Keratinocyte (primary cell): ENCODE measurements at regions not wholly inside any gene's neighbourhood (a gene's known extent, or its start where the extent isn't known, plus 50 kb on each side); places are given as distances from the start of the nearest gene placed in this dataset.

Experiments
- DNase-seq: peaks from one replicate; pipeline ENCODE4 v3.0.0-alpha.2; 2011; ENCODE audit warnings: low read depth, missing footprints, low spot score
- FAIRE-seq: peaks from 2 replicates; lab custom pipeline; 2011; peaks lifted over from hg19 to GRCh38; lab: Jason Lieb, UNC
- H2AFZ ChIP-seq: 2 replicates; pipeline ENCODE4 v1.6.0; 2012; ENCODE audit warnings: low read length, control low read depth, inconsistent platforms; ENCODE audit not compliant: control insufficient read depth
- H3K27ac ChIP-seq: 2 replicates; pipeline ENCODE4 v1.5.1; 2011; ENCODE audit warnings: low read length; ENCODE audit not compliant: control insufficient read depth, insufficient read depth
- H3K27me3 ChIP-seq: 3 replicates; pipeline ENCODE4 v1.6.0; 2011; ENCODE audit warnings: low read length; ENCODE audit not compliant: control insufficient read depth, insufficient read depth; ENCODE audit errors: extremely low read depth
- H3K36me3 ChIP-seq, 2 experiments: 2 replicates in 1 of 2; 3 replicates in 1 of 2; pipeline ENCODE4 v1.5.1; 2011; ENCODE audit warnings: low read length in 2 of 2, mild to moderate bottlenecking in 1 of 2; ENCODE audit not compliant: control insufficient read depth in 2 of 2, insufficient read depth in 2 of 2; ENCODE audit errors: extremely low read depth in 1 of 2
- H3K4me1 ChIP-seq: 3 replicates; pipeline ENCODE4 v1.5.1; 2011; ENCODE audit warnings: low read length; ENCODE audit not compliant: control insufficient read depth, insufficient read depth; ENCODE audit errors: extremely low read depth
- H3K4me2 ChIP-seq: 3 replicates; pipeline ENCODE4 v1.6.0; 2011; ENCODE audit warnings: low read depth, low read length; ENCODE audit not compliant: control insufficient read depth, insufficient read depth; ENCODE audit errors: extremely low read depth
- H3K4me3 ChIP-seq, 3 experiments: fragments of 200-600 bp in 1 of 3; sonication (generic) in 1 of 3; 2 replicates in 2 of 3; 3 replicates in 1 of 3; pipeline ENCODE4 v1.5.1; 2011 to 2016; ENCODE audit warnings: low read length in 3 of 3, mild to moderate bottlenecking in 3 of 3, control low read depth in 2 of 3, inconsistent platforms in 1 of 3, low read depth in 1 of 3, mixed read lengths in 1 of 3, mixed run types in 1 of 3, moderate library complexity in 1 of 3; ENCODE audit not compliant: control insufficient read depth in 2 of 3, insufficient read depth in 2 of 3; ENCODE audit errors: extremely low read depth in 1 of 3
- H3K79me2 ChIP-seq: 2 replicates; pipeline ENCODE4 v1.6.0; 2012; ENCODE audit warnings: low read length; ENCODE audit not compliant: control insufficient read depth, insufficient read depth
- H3K9ac ChIP-seq: 3 replicates; pipeline ENCODE4 v1.6.0; 2011; ENCODE audit warnings: low read length; ENCODE audit not compliant: control insufficient read depth, insufficient read depth; ENCODE audit errors: extremely low read depth
- H3K9me1 ChIP-seq: 3 replicates; pipeline ENCODE4 v1.6.0; 2011; ENCODE audit warnings: low read length; ENCODE audit not compliant: control insufficient read depth, insufficient read depth; ENCODE audit errors: extremely low read depth
- H3K9me3 ChIP-seq: 2 replicates; pipeline ENCODE4 v1.5.1; 2012; ENCODE audit warnings: low read depth, low read length; ENCODE audit not compliant: control insufficient read depth
- H4K20me1 ChIP-seq: 3 replicates; pipeline ENCODE4 v1.6.0; 2011; ENCODE audit warnings: low read length; ENCODE audit not compliant: control insufficient read depth, insufficient read depth; ENCODE audit errors: extremely low read depth
- EZH2 ChIP-seq: IDR thresholded peaks from one replicate; pipeline ENCODE4 v1.6.1; 2012; ENCODE audit warnings: inconsistent platforms, mild to moderate bottlenecking, low read length, moderate library complexity
- dilution Hi-C: fragments of 300-500 bp; cut with MboI; formaldehyde crosslinking; loops from one replicate; pipeline ENCODE4 v1.7.0; 2020; ENCODE audit warnings: low sequenced_read_pairs; ENCODE audit not compliant: extremely low pct_ligation_motif_present
- TF ChIP-seq, protein P1 (sequence below), 3 experiments: IDR thresholded peaks in 1 of 3; conservative IDR thresholded peaks in 1 of 3; optimal IDR thresholded peaks in 1 of 3; 2 replicates in 2 of 3; 3 replicates in 1 of 3; pipeline versions ENCODE3 to v1.5.1; 2011; ENCODE audit warnings: low read length in 3 of 3, mild to moderate bottlenecking in 3 of 3, moderate library complexity in 2 of 3, control low read depth in 1 of 3, inconsistent platforms in 1 of 3; ENCODE audit not compliant: insufficient read depth in 2 of 3; ENCODE audit errors: extremely low read depth in 1 of 3

- no peak overlapping the region for H3K4me3 ChIP-seq
- no peaks in the 10 kb centered on the region for H3K9me1 ChIP-seq
- H3K9ac ChIP-seq: no peak overlapping the region
- H2AFZ ChIP-seq: no peak overlapping the region
- DNase-seq: no peak
- no peaks in the 10 kb centered on the region for H4K20me1 ChIP-seq
- H3K4me2 ChIP-seq: no peak overlapping the region
- no peaks in the 10 kb centered on the region for H3K36me3 ChIP-seq
- no peaks in the 10 kb centered on the region for H3K9me3 ChIP-seq
- no peak for TF ChIP-seq EZH2
- TF ChIP-seq, protein P1, sequence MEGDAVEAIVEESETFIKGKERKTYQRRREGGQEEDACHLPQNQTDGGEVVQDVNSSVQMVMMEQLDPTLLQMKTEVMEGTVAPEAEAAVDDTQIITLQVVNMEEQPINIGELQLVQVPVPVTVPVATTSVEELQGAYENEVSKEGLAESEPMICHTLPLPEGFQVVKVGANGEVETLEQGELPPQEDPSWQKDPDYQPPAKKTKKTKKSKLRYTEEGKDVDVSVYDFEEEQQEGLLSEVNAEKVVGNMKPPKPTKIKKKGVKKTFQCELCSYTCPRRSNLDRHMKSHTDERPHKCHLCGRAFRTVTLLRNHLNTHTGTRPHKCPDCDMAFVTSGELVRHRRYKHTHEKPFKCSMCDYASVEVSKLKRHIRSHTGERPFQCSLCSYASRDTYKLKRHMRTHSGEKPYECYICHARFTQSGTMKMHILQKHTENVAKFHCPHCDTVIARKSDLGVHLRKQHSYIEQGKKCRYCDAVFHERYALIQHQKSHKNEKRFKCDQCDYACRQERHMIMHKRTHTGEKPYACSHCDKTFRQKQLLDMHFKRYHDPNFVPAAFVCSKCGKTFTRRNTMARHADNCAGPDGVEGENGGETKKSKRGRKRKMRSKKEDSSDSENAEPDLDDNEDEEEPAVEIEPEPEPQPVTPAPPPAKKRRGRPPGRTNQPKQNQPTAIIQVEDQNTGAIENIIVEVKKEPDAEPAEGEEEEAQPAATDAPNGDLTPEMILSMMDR (optimal IDR thresholded peaks at IDR 0.05 in 1 of 3, IDR thresholded peaks at IDR 0.05 in 1 of 3, conservative IDR thresholded peaks at IDR 0.05 in 1 of 3; ENCODE audit: extremely low read depth in 1 of 3, insufficient read depth in 2 of 3, low read length in 3 of 3): no peak
- no peaks in the 10 kb centered on the region for H3K27me3 ChIP-seq
- H3K79me2 ChIP-seq: no peaks in the 10 kb centered on the region
- H3K4me1 ChIP-seq: no peaks in the 10 kb centered on the region
- no peak overlapping the region for H3K27ac ChIP-seq
- dilution Hi-C loops: no loop called here
- no peak for FAIRE-seq
Observed at GRCh38 chr12:38448991-38449390, 132.4 kb downstream of the ALG10B start.

GRCh38 chr12:38456537-38457120 is 140.1 kb downstream of the ALG10B start:
- FAIRE-seq (no peak), DNase-seq (no peak)
- Histone ChIP-seq H3K4me1 (no peaks in the 10 kb centered on the region), H3K79me2 (no peaks in the 10 kb centered on the region), H3K36me3 (no peaks in the 10 kb centered on the region), H3K9ac (no peak overlapping the region), H3K4me2 (no peak overlapping the region), H3K27me3 (no peaks in the 10 kb centered on the region), H3K9me1 (no peaks in the 10 kb centered on the region), H2AFZ (no peak overlapping the region), H3K9me3 (no peaks in the 10 kb centered on the region), H4K20me1 (no peaks in the 10 kb centered on the region), H3K27ac (no peak overlapping the region), H3K4me3 (no peak overlapping the region)
- TF ChIP-seq, protein P1 (optimal IDR thresholded peaks at IDR 0.05 in 1 of 3, IDR thresholded peaks at IDR 0.05 in 1 of 3, conservative IDR thresholded peaks at IDR 0.05 in 1 of 3; ENCODE audit: extremely low read depth in 1 of 3, insufficient read depth in 2 of 3, low read length in 3 of 3): no peak
- TF ChIP-seq EZH2: no peak
- dilution Hi-C loops: no loop called here
